Neural cell (in vitro differentiated cells): ENCODE measurements at regions not wholly inside any gene's neighbourhood (a gene's known extent, or its start where the extent isn't known, plus 50 kb on each side); places are given as distances from the start of the nearest gene placed in this dataset.

Experiments
- H2AFZ ChIP-seq: fragments of 200-600, 300-800 bp; sonication (generic), shearing (Covaris generic); 2 replicates; pipeline ENCODE4 v1.6.0; 2014; ENCODE audit warnings: low read depth, mild to moderate bottlenecking, antibody characterized with exemption, low read length, moderate library complexity
- H3F3A ChIP-seq: fragments of 200-600 bp; shearing (Covaris generic); 2 replicates; pipeline ENCODE4 v1.6.1; 2016; ENCODE audit warnings: mild to moderate bottlenecking, moderate library complexity, mixed read lengths, antibody characterized with exemption, low read length; ENCODE audit not compliant: insufficient read depth, poor library complexity, severe bottlenecking
- H3K27ac ChIP-seq: fragments of 200-600, 300-800 bp; sonication (generic), shearing (Covaris generic); 2 replicates; pipeline ENCODE4 v1.5.1; 2014; ENCODE audit warnings: mild to moderate bottlenecking, low read length, moderate library complexity
- H3K27me3 ChIP-seq: fragments of 300-800, 200-600 bp; sonication (generic), shearing (Covaris generic); 2 replicates; pipeline ENCODE4 v1.6.0; 2014; ENCODE audit warnings: mild to moderate bottlenecking, low read depth, low read length, moderate library complexity; ENCODE audit not compliant: insufficient read depth
- H3K36me3 ChIP-seq: fragments of 300-800, 200-600 bp; sonication (generic), shearing (Covaris generic); 2 replicates; pipeline ENCODE4 v1.5.1; 2014; ENCODE audit warnings: mild to moderate bottlenecking, antibody characterized with exemption, low read length, moderate library complexity; ENCODE audit not compliant: insufficient read depth
- H3K4me2 ChIP-seq: fragments of 300-800, 200-600 bp; sonication (generic), shearing (Covaris generic); 2 replicates; pipeline ENCODE4 v1.6.0; 2014; ENCODE audit warnings: mild to moderate bottlenecking, low read length
- H3K4me3 ChIP-seq: fragments of 300-800, 200-600 bp; sonication (generic), shearing (Covaris generic); 2 replicates; pipeline ENCODE4 v1.5.1; 2014; ENCODE audit warnings: mild to moderate bottlenecking, low read length, moderate library complexity
- H3K79me2 ChIP-seq: fragments of 200-600 bp; shearing (Covaris generic); replicated peaks from 2 replicates; pipeline ENCODE4 v1.6.0; 2014; ENCODE audit warnings: mild to moderate bottlenecking, low read length, moderate library complexity; ENCODE audit not compliant: insufficient read depth
- H3K9ac ChIP-seq: fragments of 300-800, 200-600 bp; sonication (generic), shearing (Covaris generic); 2 replicates; pipeline ENCODE4 v1.6.1; 2016; ENCODE audit warnings: mild to moderate bottlenecking, low read length, mixed read lengths
- H3K9me2 ChIP-seq: fragments of 200-600 bp; shearing (Covaris generic); 2 replicates; pipeline ENCODE4 v1.6.1; 2016; ENCODE audit warnings: mild to moderate bottlenecking, low read length, mixed read lengths; ENCODE audit not compliant: insufficient read depth
- H3K9me3 ChIP-seq: fragments of 200-600, 300-800 bp; sonication (generic), shearing (Covaris generic); 2 replicates; pipeline ENCODE4 v1.6.1; 2016; ENCODE audit warnings: mild to moderate bottlenecking, mixed run types, low read length, moderate library complexity, mixed read lengths
- H4K20me1 ChIP-seq: fragments of 200-600 bp; shearing (Covaris generic); 2 replicates; pipeline ENCODE4 v1.6.1; 2016; ENCODE audit warnings: mild to moderate bottlenecking, mixed run types; ENCODE audit not compliant: insufficient read depth
- EP300 ChIP-seq: fragments of 450-650 bp; conservative IDR thresholded peaks from 2 replicates; pipeline ENCODE4 v1.6.1; 2014; ENCODE audit warnings: antibody characterized with exemption, mild to moderate bottlenecking, moderate library complexity; ENCODE audit not compliant: poor library complexity, severe bottlenecking
- EZH2 ChIP-seq: fragments of 200-600, 300-800 bp; shearing (Covaris generic), sonication (generic); IDR thresholded peaks from 2 replicates; pipeline ENCODE4 v1.6.1; 2014; ENCODE audit warnings: antibody characterized with exemption, low read length, borderline replicate concordance, mild to moderate bottlenecking; ENCODE audit not compliant: insufficient read depth, poor library complexity, severe bottlenecking
- MXI1 ChIP-seq: fragments of 450-650 bp; conservative IDR thresholded peaks from 2 replicates; pipeline ENCODE4 v1.6.1; 2014; ENCODE audit warnings: antibody characterized with exemption, mild to moderate bottlenecking; ENCODE audit not compliant: poor library complexity, severe bottlenecking
- POLR2AphosphoS5 ChIP-seq: IDR thresholded peaks from 2 replicates; pipeline ENCODE4 v1.6.1; 2012
- RAD21 ChIP-seq: fragments of 450-650 bp; conservative IDR thresholded peaks from 2 replicates; pipeline ENCODE4 v1.6.1; 2014; ENCODE audit warnings: antibody characterized with exemption, mild to moderate bottlenecking, moderate library complexity
- SMC3 ChIP-seq: fragments of 450-650 bp; conservative IDR thresholded peaks from 2 replicates; pipeline ENCODE4 v1.6.1; 2014; ENCODE audit warnings: antibody characterized with exemption, mild to moderate bottlenecking, moderate library complexity; ENCODE audit not compliant: poor library complexity
- TAF1 ChIP-seq: IDR thresholded peaks from 2 replicates; pipeline ENCODE4 v1.6.1; 2012; ENCODE audit warnings: low read depth
- TF ChIP-seq, protein P1 (sequence below): fragments of 450-650 bp; IDR thresholded peaks from 2 replicates; pipeline ENCODE4 v1.5.1; 2014; ENCODE audit warnings: antibody characterized with exemption, mild to moderate bottlenecking, moderate library complexity; ENCODE audit not compliant: poor library complexity, severe bottlenecking
- TF ChIP-seq, protein P2 (sequence below): IDR thresholded peaks from 2 replicates; pipeline ENCODE4 v1.6.1; 2012; ENCODE audit warnings: borderline replicate concordance

DNA sequence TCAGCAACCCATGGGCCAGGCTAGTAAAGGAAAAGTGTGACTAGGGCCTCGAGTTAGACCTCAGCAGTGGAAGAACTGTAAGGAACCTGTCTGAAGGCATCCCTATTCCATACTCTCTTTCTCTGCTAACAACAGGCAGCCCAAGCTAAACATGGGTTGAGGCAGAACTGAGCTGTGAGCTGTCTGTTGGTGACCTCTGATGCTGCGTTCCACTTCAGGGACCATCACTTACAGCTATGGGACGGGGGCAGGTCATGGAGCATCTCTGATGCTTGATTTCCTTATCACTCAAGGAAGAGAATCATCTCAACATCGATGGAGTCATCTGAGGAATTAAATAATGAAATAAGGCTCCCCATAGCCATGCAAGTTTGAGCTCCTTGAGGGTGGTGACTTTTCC is 174.8 kb downstream of the ACTL7B start:
- H2AFZ ChIP-seq = no peak overlapping the region
- no peak overlapping the region for H3K4me2 ChIP-seq
- TF ChIP-seq RAD21 (no peak), EP300 (no peak), SMC3 (no peak), EZH2 (no peak), POLR2AphosphoS5 (no peak), TAF1 (no peak)
- TF ChIP-seq, protein P1, sequence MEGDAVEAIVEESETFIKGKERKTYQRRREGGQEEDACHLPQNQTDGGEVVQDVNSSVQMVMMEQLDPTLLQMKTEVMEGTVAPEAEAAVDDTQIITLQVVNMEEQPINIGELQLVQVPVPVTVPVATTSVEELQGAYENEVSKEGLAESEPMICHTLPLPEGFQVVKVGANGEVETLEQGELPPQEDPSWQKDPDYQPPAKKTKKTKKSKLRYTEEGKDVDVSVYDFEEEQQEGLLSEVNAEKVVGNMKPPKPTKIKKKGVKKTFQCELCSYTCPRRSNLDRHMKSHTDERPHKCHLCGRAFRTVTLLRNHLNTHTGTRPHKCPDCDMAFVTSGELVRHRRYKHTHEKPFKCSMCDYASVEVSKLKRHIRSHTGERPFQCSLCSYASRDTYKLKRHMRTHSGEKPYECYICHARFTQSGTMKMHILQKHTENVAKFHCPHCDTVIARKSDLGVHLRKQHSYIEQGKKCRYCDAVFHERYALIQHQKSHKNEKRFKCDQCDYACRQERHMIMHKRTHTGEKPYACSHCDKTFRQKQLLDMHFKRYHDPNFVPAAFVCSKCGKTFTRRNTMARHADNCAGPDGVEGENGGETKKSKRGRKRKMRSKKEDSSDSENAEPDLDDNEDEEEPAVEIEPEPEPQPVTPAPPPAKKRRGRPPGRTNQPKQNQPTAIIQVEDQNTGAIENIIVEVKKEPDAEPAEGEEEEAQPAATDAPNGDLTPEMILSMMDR = no peak
- H3K9me2 ChIP-seq = no peaks in the 10 kb centered on the region
- no peaks in the 10 kb centered on the region for H3F3A ChIP-seq
- no peaks in the 10 kb centered on the region for H3K79me2 ChIP-seq
- H3K27me3 ChIP-seq = no peaks in the 10 kb centered on the region
- no peak overlapping the region for H3K9ac ChIP-seq
- no peaks in the 10 kb centered on the region for H3K9me3 ChIP-seq
- H3K27ac ChIP-seq = no peak overlapping the region
- no peaks in the 10 kb centered on the region for H4K20me1 ChIP-seq
- H3K4me3 ChIP-seq = no peak overlapping the region
- H3K36me3 ChIP-seq = no peaks in the 10 kb centered on the region

DNA sequence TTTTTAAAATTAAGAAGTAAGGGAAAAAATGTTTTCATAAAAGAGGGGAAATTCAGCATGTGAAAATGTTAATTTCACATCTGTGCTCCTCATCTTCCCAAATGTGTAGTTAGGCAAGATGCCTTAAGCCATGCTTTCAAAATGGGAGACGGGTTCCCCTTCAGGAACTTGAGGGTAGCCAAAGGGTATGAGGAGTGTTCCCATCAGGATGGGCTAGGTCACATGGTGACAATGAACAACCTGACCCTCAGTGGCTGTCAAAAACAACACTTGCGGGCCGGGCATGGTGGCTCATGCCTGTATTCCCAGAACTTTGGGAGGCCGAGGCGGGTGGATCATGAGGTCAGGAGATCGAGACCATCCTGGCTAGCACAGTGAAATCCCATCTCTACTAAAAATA is 178.0 kb downstream of the ACTL7B start:
- H3K9ac ChIP-seq = no peak overlapping the region
- H3K4me3 ChIP-seq = no peak overlapping the region
- H4K20me1 ChIP-seq = no peaks in the 10 kb centered on the region
- H3K36me3 ChIP-seq = no peaks in the 10 kb centered on the region
- H3K9me3 ChIP-seq = no peaks in the 10 kb centered on the region
- H3F3A ChIP-seq = no peaks in the 10 kb centered on the region
- H2AFZ ChIP-seq = no peak overlapping the region
- no peak overlapping the region for H3K4me2 ChIP-seq
- no peaks in the 10 kb centered on the region for H3K9me2 ChIP-seq
- no peaks in the 10 kb centered on the region for H3K27me3 ChIP-seq
- H3K79me2 ChIP-seq = no peaks in the 10 kb centered on the region
- TF ChIP-seq MXI1 (no peak), EZH2 (no peak), RAD21 (no peak), POLR2AphosphoS5 (no peak), EP300 (no peak), TAF1 (no peak)
- TF ChIP-seq, protein P2, sequence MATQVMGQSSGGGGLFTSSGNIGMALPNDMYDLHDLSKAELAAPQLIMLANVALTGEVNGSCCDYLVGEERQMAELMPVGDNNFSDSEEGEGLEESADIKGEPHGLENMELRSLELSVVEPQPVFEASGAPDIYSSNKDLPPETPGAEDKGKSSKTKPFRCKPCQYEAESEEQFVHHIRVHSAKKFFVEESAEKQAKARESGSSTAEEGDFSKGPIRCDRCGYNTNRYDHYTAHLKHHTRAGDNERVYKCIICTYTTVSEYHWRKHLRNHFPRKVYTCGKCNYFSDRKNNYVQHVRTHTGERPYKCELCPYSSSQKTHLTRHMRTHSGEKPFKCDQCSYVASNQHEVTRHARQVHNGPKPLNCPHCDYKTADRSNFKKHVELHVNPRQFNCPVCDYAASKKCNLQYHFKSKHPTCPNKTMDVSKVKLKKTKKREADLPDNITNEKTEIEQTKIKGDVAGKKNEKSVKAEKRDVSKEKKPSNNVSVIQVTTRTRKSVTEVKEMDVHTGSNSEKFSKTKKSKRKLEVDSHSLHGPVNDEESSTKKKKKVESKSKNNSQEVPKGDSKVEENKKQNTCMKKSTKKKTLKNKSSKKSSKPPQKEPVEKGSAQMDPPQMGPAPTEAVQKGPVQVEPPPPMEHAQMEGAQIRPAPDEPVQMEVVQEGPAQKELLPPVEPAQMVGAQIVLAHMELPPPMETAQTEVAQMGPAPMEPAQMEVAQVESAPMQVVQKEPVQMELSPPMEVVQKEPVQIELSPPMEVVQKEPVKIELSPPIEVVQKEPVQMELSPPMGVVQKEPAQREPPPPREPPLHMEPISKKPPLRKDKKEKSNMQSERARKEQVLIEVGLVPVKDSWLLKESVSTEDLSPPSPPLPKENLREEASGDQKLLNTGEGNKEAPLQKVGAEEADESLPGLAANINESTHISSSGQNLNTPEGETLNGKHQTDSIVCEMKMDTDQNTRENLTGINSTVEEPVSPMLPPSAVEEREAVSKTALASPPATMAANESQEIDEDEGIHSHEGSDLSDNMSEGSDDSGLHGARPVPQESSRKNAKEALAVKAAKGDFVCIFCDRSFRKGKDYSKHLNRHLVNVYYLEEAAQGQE = no peak
- TF ChIP-seq, protein P1 = no peak
- H3K27ac ChIP-seq = no peak overlapping the region
